ENCODE measurements at regions not wholly inside any gene's neighbourhood (a gene's known extent, or its start where the extent isn't known, plus 50 kb on each side); places are given as distances from the start of the nearest gene placed in this dataset.

- TF ChIP-seq E2F4 (CRISPR knock-in tag; IDR thresholded peaks at IDR 0.05; ENCODE audit: borderline replicate concordance, low read depth), result no peak
- no peak for TF ChIP-seq CTCF (IDR thresholded peaks at IDR 0.05)
- no peak for TF ChIP-seq HMGXB4 (CRISPR knock-in tag; IDR thresholded peaks at IDR 0.05)
- no peak for TF ChIP-seq JUN (CRISPR knock-in tag; IDR thresholded peaks at IDR 0.05)
- no peak for TF ChIP-seq ETV6 (CRISPR knock-in tag; IDR thresholded peaks at IDR 0.05)
- TF ChIP-seq ZNF263 (CRISPR knock-in tag; IDR thresholded peaks at IDR 0.05; ENCODE audit: low read depth), result no peak
Measured at GRCh38 chr2:174668075-174668474, 70.5 kb upstream of the WIPF1 start (continued).

GRCh38 chr2:174667250-174667860, 69.8 kb upstream of the WIPF1 start:
- peak; percentile 86 for ATAC-seq
- Mint-ChIP-seq H3K36me3 (peaks cover 20% of the 10 kb centered on the region), H3K9me3 (peaks cover 22% of the 10 kb centered on the region), H3K4me1 (peaks cover 20% of the 10 kb centered on the region), H3K4me3 (no peak overlapping the region), H3K27me3 (ENCODE audit: low read depth) (peaks cover 6% of the 10 kb centered on the region; the same call in 1 of the 2 replicates), H3K27ac (no peak overlapping the region)
- ChIA-PET POLR2A (no interaction called here), CTCF (interaction anchor here (1.1 to 2.1 kb wide), 4 partner anchors 15 to 205 kb away, joined by 4 to 13 read pairs (median 6); no protein-coding TSS in a partner anchor)
- DNase-seq (ENCODE audit: low spot score), result no peak
- TF ChIP-seq ZNF317 (CRISPR knock-in tag; IDR thresholded peaks at IDR 0.05; ENCODE audit: borderline replicate concordance, low read depth) (no peak), USF1 (CRISPR knock-in tag; IDR thresholded peaks at IDR 0.05) (no peak), ZNF263 (CRISPR knock-in tag; IDR thresholded peaks at IDR 0.05; ENCODE audit: low read depth) (no peak), KAT7 (CRISPR knock-in tag; IDR thresholded peaks at IDR 0.05; ENCODE audit: borderline replicate concordance) (no peak), ERG (CRISPR knock-in tag; IDR thresholded peaks at IDR 0.05) (no peak), STAT6 (CRISPR knock-in tag; conservative IDR thresholded peaks at IDR 0.05; ENCODE audit: low read depth) (no peak), ATF1 (CRISPR knock-in tag; IDR thresholded peaks at IDR 0.05) (no peak), RELA (CRISPR knock-in tag; IDR thresholded peaks at IDR 0.05; ENCODE audit: borderline replicate concordance) (no peak), CREB1 (CRISPR knock-in tag; IDR thresholded peaks at IDR 0.05) (no peak), E2F1 (CRISPR knock-in tag; IDR thresholded peaks at IDR 0.05) (no peak), NR2C2 (CRISPR knock-in tag; IDR thresholded peaks at IDR 0.05) (no peak), ATF3 (CRISPR knock-in tag; conservative IDR thresholded peaks at IDR 0.05) (no peak), ZNF121 (CRISPR knock-in tag; IDR thresholded peaks at IDR 0.05) (no peak), SP1 (CRISPR knock-in tag; conservative IDR thresholded peaks at IDR 0.05) (no peak), AFF4 (CRISPR knock-in tag; IDR thresholded peaks at IDR 0.05; ENCODE audit: borderline replicate concordance) (no peak)

Measured in WTC11 (cell line).